Medulla oblongata (tissue), 1 donor: ENCODE measurements at regions not wholly inside any gene's neighbourhood (a gene's known extent, or its start where the extent isn't known, plus 50 kb on each side); places are given as distances from the start of the nearest gene placed in this dataset.
A peak's percentile ranks its signal among the peaks of the same experiment; 100 is the strongest.

Experiments
- DNase-seq: peaks from one replicate; pipeline ENCODE4 v3.0.0-alpha.2; 2015; ENCODE audit errors: extremely low spot score

- DNase-seq, result no peak
Measured at GRCh38 chr18:28858248-28858647, 681.3 kb upstream of the CDH2 start.

- no peak for DNase-seq
Measured at GRCh38 chr18:28855989-28856388, 679.1 kb upstream of the CDH2 start.

DNA sequence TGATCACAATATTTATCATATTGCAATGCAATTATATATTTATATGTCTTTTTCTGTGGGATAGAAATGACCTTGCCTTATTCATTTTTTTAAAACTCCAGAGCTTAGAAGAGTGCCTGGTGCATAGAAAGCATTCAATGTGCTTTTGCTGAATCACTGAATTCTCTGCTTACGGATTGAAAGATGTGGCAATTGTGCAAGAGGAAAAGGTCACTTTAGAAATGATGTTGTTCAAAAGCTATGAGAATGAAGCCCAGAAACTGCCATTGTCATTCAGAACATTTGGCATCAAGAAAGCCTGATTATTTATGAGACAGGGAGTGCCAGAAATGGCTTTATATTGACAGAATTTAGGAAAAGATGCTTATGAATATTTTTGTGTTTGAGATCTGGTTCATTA is 678.6 kb upstream of the CDH2 start:
- peak; percentile 48 for DNase-seq

- DNase-seq, result peak; percentile 15
Measured at GRCh38 chr18:28854964-28855363, 678.0 kb upstream of the CDH2 start.

DNA sequence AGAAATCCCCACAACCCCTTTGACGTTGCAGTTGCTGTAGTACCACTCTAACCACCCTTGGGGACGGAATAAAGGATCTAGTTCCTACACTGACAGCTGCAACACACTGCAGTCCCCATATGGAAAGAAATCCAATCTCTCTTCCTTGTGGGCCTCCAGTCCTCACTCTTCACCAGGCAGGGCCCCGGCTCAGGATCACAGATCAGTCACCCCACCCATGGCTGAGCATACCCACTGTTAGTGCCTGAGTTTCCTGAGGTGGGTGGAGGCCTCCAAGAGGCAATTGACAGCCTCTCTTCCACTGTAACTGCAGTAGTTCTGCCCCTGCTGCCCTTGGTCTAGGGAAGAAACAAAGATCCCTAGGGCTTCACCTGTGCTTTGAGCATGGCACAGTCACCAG is 670.0 kb upstream of the CDH2 start:
- DNase-seq, result no peak

- DNase-seq, result no peak
Measured at GRCh38 chr18:28837100-28837499, 660.2 kb upstream of the CDH2 start.

- DNase-seq, result no peak
Measured at GRCh38 chr18:28834889-28835288, 658.0 kb upstream of the CDH2 start.

DNA sequence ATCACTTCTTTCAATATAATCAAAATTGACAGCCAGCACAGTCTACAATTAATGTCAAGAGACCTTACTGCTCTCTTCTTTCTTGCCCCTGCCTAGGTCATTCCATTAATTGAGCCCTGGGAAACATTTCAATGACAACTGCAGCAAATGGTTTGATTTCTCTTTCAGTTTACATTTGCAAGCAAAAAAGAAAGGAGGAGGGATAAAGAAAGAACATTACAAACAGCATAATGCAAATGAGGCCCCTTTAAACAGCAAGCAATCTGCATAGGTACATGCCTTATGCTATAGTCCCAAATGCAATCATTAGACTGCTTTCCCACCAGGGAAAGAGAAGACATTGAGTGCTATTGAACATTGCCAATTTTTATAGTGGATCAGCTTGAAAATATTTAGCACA is 655.0 kb upstream of the CDH2 start:
- no peak for DNase-seq

DNA sequence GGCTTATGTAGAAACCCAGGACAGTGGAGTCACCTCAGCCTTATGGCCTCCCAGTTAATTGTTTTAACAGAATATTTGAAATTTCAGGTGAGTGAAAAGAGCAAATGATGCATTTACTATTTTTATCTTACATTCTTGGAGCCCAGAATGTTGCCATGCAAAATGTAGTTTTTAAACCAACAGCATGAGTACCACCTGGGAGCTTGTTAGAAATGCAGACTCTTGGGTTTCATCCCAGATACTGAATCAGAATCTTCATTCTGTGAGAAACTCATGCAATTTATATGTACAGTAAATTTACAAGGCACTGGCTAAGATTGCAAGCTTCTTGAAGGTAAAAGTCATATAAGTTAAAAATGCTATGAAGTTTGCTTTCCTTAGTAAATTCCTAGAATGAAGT is 654.5 kb upstream of the CDH2 start:
- DNase-seq, result no peak

GRCh38 chr18:28826107-28826506 is 649.2 kb upstream of the CDH2 start:
- no peak for DNase-seq

- DNase-seq, result no peak
Measured at GRCh38 chr18:28824183-28824574, 647.2 kb upstream of the CDH2 start.

DNA sequence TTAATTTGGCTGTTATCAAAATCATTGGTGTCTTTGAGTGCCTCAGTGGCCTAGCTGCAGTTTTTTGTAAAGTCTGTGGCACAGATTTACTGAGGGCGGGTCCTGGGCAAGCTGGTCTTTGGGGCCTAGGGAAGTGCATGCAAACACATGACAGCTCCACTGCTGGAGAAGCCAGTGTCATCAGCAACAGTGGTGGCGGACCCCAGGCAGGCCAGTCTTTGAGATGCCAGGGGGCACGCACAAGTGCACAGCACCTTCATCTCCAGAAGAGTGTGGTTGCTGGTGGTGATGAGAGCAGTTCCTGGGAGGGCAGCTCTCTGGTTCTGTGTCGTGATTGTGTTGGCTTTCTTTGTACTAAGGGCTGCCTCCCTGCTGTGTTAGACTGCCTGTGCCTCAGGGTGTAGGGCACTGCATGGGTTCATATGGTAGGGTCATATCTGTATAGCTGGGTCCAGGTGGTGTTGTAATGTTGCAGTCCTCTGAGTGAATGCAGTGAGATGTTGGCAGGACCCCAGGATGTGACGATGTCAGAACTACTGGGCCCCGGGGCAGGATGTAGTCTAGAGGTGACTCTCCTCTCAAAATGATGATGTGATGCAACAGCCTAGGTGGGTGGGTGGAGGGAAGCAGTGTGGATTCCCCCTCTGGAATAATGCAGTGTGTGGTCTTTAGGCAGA is 646.7 kb upstream of the CDH2 start:
- DNase-seq, result no peak

- no peak for DNase-seq
Measured at GRCh38 chr18:28820353-28820752, 643.4 kb upstream of the CDH2 start.

- DNase-seq, result no peak
Measured at GRCh38 chr18:28816155-28816554, 639.2 kb upstream of the CDH2 start.

- DNase-seq, result no peak
Measured at GRCh38 chr18:28814365-28814764, 637.4 kb upstream of the CDH2 start.

DNA sequence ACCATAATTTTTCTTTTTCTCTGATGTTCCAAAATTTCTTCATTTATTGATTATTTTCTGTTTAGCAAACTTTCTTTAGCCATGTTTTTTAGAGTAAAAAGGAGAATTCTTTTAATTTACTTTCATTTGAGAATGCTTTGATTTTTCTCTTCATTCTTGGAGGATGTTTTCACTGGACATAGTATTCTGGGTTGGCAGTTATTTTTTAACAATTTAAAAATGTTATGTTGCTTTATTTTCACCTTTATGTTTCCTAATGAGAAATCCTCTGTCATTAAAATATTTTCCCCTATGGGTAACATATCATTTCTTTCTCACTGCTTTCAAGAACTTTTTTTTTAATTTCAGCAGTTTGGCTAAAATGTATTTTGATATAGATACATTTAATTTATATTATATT is 631.4 kb upstream of the CDH2 start:
- no peak for DNase-seq

GRCh38 chr18:28805491-28805890 is 628.6 kb upstream of the CDH2 start:
- no peak for DNase-seq

DNA sequence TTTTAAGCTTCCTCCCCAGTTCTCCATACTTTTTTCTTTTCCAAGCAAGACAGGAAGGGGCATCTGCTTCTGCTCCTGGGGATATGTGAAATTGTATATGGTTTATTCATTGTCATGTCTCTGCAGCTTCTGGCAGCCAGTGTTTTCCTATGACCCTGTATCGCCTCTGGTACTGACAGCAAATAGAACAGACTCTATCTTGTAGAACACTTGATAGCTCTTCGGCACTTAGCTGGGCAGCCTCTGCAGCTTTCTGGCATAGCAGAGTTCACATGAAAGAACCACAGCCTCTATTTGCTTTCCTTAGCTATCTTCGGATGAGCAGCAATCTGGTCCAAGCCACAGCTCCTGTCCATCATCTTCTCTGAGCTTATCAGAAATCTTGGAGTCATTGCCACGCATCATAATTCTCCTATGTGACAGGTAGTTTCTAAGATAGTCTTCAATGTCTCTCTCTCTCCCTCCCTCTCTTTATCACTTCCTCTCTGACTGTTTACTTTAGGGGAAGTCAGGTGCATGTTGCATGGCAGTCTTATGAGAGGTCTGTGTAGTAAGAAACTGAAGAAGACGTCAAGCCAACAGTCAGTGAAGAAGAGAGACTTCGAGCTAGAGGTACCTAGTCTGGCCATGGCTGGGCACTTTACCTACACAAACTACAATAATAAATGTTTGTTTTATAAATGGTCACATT is 627.7 kb upstream of the CDH2 start:
- peak; percentile 51 for DNase-seq

- DNase-seq, result no peak
Measured at GRCh38 chr18:28802546-28802945, 625.6 kb upstream of the CDH2 start.

DNA sequence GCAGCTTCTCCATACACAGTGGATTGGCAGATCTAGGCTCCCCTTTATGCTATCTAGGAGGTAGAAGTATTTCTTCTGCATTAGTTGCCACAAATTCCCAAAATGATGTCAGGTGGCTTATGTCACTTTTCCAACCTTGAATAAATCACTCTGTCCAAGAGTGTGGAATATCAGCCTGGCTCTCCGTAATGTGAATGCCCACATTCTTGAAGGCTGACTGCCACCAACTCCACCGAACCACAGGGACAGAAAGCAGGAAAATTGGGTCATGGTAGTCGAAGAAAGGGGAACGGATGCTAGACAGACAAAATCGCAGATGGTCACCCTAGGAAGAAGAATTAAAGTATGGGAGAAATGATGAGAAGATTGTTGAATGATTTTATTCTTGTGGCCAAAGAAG is 624.9 kb upstream of the CDH2 start:
- DNase-seq, result no peak

DNA sequence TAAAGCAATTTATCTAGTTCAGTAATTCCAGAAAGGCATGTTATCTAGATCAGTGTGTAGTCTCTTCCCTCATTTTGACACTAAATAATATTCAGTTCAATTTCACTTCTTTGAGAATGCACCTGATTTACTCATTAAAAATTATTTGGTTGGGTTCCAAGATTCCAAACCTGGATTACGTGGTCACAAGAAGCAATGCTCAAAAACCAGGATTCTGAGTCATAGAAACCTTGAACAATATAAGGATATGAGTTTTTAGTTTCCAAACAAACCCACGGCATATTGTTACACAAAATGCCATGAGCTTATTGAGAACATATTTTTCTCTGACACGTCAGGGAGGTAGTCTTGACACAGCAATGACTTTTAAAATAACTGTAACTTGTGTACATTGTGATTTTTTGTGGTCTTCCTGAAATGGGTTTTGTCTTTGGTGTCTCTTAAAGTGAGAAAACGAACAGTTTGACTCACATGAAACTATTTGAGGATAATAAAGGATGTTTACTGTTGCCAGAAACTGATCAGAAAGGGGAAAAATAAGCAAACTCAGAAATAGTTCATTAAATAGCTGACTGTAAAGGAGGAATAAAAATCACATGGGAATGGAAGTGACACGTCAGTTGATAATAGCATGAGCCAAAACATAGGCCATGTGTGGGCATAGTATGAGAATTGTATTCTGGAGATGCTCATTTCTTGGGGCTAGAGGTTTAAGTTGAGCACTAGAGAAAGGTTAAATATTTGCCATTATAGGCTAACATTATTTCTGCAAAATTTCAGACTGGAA is 617.7 kb upstream of the CDH2 start:
- DNase-seq, result no peak

- DNase-seq, result peak; percentile 21
Measured at GRCh38 chr18:28793901-28794300, 617.0 kb upstream of the CDH2 start.
